NCI-H2227 (cell line): ENCODE measurements at regions not wholly inside any gene's neighbourhood (a gene's known extent, or its start where the extent isn't known, plus 50 kb on each side); places are given as distances from the start of the nearest gene placed in this dataset.
"Not testable (repeated sequence)": the region's sequence is repeated elsewhere in the genome, so short reads cannot be mapped to it uniquely, and the experiment has no call there.

ENCODE experiments used
- DNase-seq: peaks from one replicate; lab custom pipeline; 2025; ENCODE audit not compliant: unreplicated experiment; lab: John Stamatoyannopoulos, UW

GRCh38 chr7:142477079-142477651 is 219.3 kb upstream of the PRSS58 start:
- no peak for DNase-seq

- DNase-seq = no peak
These were observed 218.2 kb upstream of the PRSS58 start for GRCh38 chr7:142476077-142476476.

- DNase-seq = no peak
These were observed 214.0 kb upstream of the PRSS58 start for GRCh38 chr7:142471820-142472219.

- no peak for DNase-seq
These were observed 212.6 kb upstream of the PRSS58 start for GRCh38 chr7:142470544-142470830.

- DNase-seq = no peak
These were observed 212.1 kb upstream of the PRSS58 start for GRCh38 chr7:142469696-142470543.

GRCh38 chr7:142468871-142469665 is 211.2 kb upstream of the PRSS58 start:
- no peak for DNase-seq

- not testable (repeated sequence) for DNase-seq
These were observed 209.3 kb upstream of the PRSS58 start for GRCh38 chr7:142467056-142467655.

GRCh38 chr7:142463401-142463850 is 205.6 kb upstream of the PRSS58 start:
- no peak for DNase-seq

- DNase-seq = no peak
These were observed 203.6 kb upstream of the PRSS58 start for GRCh38 chr7:142461437-142461836.

- no peak for DNase-seq
These were observed 202.7 kb upstream of the PRSS58 start for GRCh38 chr7:142460402-142461117.

GRCh38 chr7:142459551-142459963 is 201.7 kb upstream of the PRSS58 start:
- no peak for DNase-seq

GRCh38 chr7:142457146-142457703 is 199.4 kb upstream of the PRSS58 start:
- DNase-seq = no peak

GRCh38 chr7:142455392-142455791 is 197.5 kb upstream of the PRSS58 start:
- DNase-seq = no peak

GRCh38 chr7:142454862-142455261 is 197.0 kb upstream of the PRSS58 start:
- no peak for DNase-seq

GRCh38 chr7:142452791-142453190 is 194.9 kb upstream of the PRSS58 start:
- DNase-seq = no peak

- no peak for DNase-seq
These were observed 194.0 kb upstream of the PRSS58 start for GRCh38 chr7:142451817-142452216.

- no peak for DNase-seq
These were observed 193.4 kb upstream of the PRSS58 start for GRCh38 chr7:142451296-142451695.

- no peak for DNase-seq
These were observed 192.8 kb upstream of the PRSS58 start for GRCh38 chr7:142450695-142451094.

- no peak for DNase-seq
These were observed 192.3 kb upstream of the PRSS58 start for GRCh38 chr7:142450206-142450605.

GRCh38 chr7:142448857-142449256 is 191.0 kb upstream of the PRSS58 start:
- not testable (repeated sequence) for DNase-seq

- DNase-seq = no peak
These were observed 189.9 kb upstream of the PRSS58 start for GRCh38 chr7:142447762-142448161.
